Posterior vena cava (tissue), 2 donors: ENCODE measurements at regions not wholly inside any gene's neighbourhood (a gene's known extent, or its start where the extent isn't known, plus 50 kb on each side); places are given as distances from the start of the nearest gene placed in this dataset.

ENCODE experiments used
- DNase-seq: peaks from one replicate; pipeline ENCODE4 v3.0.0-alpha.2; 2020; ENCODE audit warnings: low spot score
- intact Hi-C, 2 donors: fragments of 100-400 bp; cut with DNase I; formaldehyde crosslinking; loops; one replicate each; pipeline versions ENCODE4 v1.14.1 to v1.14.2; 2022 to 2023
- donor health status: DM: yes; HTN: yes; CAD: no.
- donor health status: DM: yes; HTN: yes; CAD: no.

DNA sequence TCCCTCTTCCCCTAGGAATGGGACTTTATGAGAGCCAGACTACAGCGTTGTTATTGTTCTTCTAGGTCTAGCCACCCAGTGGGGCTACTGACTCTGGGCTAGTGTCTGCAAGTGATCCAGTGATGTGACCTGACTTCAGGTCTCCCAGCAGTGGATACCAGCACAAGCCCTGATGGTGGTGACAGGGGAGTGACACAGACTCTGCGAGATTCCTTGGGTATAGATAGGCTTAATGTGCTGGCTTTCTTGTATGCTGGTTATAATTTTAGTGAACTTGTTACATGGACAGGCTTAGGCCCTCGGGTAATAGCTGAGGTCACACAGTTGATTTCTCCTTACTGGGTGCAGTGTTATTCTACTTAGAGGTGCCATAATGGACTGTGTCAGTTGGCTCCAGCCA is 106.9 kb downstream of the TBC1D30 start:
- intact Hi-C loops, result no loop called here
- DNase-seq, result no peak

DNA sequence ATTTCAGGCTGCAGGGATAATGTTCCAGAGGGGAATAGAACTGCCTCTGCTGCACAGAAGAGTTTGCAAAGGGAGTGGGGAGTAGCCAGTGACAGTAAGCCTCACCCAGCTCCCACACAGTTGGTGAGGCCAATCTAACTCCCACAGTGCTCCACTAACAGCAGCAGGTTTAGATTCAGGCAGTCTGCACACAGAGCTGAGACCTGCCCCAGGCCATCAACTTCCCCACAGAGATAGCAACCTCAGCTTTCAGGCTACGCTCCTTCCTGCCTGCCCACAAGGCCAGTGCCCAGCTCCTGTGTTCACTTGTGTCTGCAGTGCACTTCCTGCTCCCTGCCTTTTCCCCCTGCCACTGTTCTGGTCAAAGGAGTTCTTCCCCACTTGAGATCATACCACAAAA is 107.5 kb downstream of the TBC1D30 start:
- intact Hi-C loops, result no loop called here
- no peak for DNase-seq

DNA sequence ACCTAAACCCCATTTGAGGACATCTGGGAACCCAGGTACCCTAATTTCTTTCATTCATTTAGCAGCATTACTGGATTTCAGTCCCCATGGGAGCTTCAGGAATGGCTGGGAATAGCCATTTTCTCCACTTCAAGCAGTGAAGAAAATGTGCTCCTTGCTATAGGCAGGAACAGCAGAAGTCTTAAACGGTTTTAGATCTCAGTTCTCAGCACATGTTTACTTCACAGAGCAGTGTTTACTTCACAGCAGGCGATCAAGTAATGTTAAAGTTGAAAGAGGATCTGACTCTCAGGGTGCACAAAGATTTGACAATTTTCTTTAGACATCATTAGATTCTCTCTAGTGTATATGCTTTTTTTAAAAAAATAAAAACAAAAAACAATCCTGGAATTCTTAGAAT is 109.3 kb downstream of the TBC1D30 start:
- intact Hi-C loops, result no loop called here
- no peak for DNase-seq

DNA sequence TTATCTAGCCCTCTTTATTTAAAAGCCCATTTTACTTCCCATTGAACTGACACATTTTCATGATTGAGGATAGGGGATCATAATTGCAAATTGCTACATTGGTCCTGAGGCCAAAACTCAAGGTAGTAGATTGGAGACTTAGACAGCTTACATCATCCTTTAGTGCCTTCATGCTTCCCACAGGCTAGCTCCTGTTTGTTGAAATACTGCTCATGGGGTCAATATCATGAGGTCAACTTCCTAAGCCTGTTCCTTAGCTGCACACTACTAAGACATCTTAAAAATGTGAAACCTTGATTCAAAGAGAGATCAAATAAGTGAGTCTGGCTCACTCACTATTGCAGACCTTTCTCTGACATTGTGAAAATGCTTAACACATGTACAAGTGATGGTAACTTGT is 113.0 kb downstream of the TBC1D30 start:
- intact Hi-C loops, result no loop called here
- DNase-seq, result no peak

DNA sequence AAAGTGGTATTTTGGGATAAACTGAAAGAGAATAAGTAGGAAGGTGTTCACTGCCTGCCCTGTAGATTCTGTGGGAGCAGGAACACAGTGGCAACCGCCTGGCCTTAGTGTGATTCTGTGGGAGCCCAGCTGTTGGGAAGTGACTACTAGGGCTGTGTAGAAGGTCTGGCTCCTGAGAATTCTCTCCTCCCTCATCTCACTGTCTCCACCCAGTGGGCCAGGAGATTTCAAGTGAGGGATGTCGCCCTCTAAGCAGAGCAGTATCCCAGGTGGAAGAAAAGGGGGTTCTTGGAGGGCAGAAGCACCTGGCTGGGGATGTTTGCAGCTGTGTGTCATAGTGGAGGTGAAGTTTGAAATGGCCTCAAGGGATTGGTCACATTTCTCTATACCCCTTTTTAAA is 113.7 kb downstream of the TBC1D30 start:
- DNase-seq, result no peak
- intact Hi-C loops, result no loop called here

GRCh38 chr12:64943686-64944085 is 119.2 kb downstream of the TBC1D30 start:
- DNase-seq, result no peak
- intact Hi-C loops, result no loop called here

DNA sequence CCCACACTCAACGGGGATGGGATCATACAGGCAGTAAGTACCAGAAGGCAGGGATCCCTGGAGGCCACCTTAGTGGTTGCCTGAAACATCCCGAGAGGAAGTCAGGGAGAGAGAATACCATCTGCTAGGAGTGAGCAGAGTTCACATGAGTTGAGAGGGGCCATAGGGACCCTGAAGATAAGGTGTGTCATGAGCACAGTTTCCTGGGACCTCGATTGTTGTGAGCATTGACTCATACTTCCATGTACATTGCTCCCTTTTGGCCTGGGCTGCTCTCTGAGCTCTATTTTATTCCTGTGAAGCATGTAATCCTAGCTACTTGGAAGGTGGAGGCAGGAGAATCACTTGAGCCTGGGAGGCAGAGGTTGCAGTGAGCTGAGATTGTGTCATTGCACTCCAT is 120.5 kb downstream of the TBC1D30 start:
- intact Hi-C loops, result no loop called here
- DNase-seq, result no peak

GRCh38 chr12:64946132-64946829 is 121.8 kb downstream of the TBC1D30 start:
- intact Hi-C loops, result no loop called here
- DNase-seq, result peak; percentile 81

DNA sequence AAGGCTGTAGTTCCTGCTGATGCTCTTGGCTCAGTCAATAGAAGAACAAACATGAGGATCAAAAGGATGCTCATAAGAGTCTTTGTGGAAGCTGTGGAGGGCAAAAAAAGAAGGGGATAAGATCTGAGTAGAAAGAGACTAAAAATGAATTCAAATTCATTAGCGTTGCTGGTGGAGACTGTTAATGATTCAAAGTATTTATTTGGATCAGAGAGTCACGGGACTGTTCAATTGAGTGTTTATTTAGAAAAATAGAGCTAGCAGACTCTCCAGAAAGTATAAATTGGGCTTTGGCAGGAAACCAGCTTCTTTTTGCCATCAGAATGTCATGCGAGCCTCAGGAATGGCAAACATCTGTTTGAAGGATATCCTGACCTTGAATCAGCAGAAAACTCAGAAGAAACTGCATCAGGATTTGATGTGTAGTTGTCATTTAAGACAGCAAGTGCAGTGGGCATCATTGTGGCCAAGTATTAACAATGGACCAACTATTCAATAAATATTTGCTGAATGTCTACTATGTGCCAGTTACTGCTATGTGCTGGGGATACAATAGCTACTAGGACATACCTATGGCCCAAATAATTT is 126.4 kb downstream of the TBC1D30 start:
- no peak for DNase-seq
- intact Hi-C loops, result no loop called here

- no peak for DNase-seq
- intact Hi-C loops, result no loop called here
Measured at GRCh38 chr12:64951944-64952343, 127.5 kb downstream of the TBC1D30 start.

GRCh38 chr12:64955746-64956145 is 131.3 kb downstream of the TBC1D30 start:
- DNase-seq, result no peak
- intact Hi-C loops, result no loop called here

- intact Hi-C loops, result no loop called here
- no peak for DNase-seq
Measured at GRCh38 chr12:64965920-64966319, 141.5 kb downstream of the TBC1D30 start.

DNA sequence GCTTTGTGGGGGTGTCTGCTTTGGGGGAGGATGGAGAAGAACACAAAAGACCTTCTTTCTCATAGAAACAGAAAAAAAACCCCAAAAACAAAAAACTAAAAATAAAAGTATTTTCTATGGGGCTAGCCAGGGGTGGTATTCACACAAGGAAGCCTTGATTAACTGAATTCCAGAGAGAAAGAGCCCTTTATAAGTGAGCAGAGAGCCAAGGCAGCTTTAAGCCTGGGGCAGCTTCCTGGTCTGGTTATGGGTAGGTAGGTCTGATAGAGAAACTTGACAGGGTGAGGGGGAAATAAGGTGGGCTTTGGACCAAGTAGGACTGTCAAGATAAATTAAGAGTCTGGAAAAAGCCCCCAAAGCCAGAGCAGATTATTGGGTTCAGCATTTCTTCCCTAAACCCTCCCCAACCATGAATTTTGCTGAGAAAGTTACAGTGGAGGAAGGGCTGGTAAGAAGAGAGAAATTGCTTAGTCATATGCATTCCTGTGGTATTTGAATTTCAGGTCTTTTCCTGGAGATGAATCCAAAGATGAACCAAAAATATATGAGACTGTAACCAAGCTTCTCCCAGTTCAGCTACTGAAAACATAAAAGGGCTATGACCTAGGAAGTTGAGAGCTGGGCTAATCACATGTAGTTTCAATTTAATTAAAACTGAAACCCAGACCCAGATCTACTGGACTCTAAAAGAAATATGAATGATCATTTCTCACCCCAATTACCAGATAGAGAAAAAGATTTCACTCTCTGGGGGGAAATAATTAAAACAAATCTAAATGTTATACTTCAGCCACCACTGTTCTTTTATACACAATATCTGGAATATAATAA is 144.8 kb downstream of the TBC1D30 start:
- intact Hi-C loops, result no loop called here
- no peak for DNase-seq

GRCh38 chr12:64976131-64976530 is 145.0 kb downstream of the WIF1 start:
- no peak for DNase-seq
- intact Hi-C loops, result no loop called here

DNA sequence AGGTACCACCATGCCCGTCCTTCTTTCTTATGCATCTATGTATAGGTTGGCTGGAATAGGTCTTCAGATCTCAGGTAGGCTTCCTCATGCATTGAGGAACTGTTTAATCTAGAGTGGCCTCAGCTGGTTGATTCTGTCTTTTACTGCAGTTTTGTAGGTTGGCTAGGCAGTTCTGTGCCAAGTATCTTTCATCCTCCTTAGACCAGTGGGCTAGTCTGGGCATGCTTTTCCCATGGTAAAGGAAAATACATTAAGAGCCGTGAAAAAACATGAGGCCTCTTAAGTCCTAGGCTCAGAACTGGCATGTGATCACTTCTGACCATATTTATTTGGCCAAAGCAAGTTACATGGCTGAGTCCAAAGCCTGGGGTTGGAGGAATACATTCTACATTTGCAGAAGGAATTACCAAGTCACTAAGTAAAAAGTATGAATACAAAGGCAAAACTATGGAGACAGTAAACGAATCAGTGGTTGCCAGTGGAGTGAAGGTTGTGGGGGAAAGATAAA is 137.3 kb downstream of the WIF1 start:
- intact Hi-C loops, result no loop called here
- DNase-seq, result no peak

DNA sequence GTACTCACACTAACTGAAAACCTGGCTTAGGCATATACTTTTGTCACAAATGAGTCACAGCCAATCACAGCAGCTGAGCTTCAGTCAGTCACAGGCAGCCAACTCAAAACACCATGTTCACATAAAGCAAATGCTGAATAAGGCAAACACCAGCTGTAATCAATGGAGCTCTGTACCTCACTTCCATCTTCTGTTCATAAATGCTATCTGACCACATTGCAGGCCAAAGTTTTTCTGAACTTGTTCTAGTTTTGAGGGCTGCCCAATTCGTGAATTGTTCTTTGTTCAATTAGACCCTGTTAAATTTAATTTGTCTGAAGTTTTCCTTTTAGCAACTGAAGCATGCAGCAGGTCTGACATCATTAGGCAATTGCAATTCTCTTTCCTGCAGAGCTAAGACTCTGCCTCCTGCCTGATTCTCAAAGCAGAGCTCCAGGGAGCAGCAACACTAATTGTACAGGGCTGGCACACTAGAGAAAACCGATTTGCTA is 129.9 kb downstream of the WIF1 start:
- DNase-seq, result no peak
- intact Hi-C loops, result no loop called here

DNA sequence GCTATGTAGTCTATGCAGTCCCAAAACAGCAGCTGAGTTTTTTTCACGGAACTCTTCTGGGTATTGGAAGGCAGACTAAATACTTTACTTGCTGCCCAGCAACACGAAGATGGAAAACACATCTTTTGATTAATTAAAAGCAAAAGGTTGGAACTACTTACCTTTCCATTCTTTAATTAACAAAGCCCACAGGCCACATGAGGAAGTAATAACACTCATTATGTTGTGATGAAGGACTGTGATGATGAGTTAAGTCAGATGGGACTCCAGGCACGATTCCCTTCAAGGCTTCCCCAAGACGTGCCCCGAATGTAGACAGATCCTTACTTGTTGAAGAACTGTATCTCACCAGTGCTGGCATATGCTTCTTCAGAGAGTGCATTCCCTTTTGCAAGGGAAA is 129.0 kb downstream of the WIF1 start:
- DNase-seq, result no peak
- intact Hi-C loops, result no loop called here

- intact Hi-C loops, result no loop called here
Measured at GRCh38 chr12:64992641-64993040, 128.5 kb downstream of the WIF1 start.

DNA sequence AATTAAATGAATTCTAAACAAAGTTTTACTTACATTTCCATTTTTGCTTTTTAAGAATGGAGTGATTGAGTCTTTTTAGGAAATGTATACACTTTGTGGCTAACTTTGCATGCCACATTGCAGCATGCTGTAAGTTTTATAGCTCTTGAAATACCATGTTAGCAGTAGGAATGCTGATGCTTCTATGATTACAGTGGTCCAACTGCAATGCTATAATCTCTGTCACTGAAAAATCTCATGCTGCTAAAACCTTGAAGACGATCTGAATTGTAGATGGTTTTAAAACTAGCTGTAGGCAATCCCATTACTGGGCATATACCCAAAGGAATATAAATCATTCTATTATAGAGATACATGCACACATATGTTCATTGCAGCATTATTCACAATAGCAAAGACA is 127.6 kb downstream of the WIF1 start:
- intact Hi-C loops, result no loop called here
- no peak for DNase-seq

More at GRCh38 chr12:64992641-64993040, 128.5 kb downstream of the WIF1 start:
- no peak for DNase-seq

GRCh38 chr12:64995816-64996215 is 125.3 kb downstream of the WIF1 start:
- no peak for DNase-seq
- intact Hi-C loops, result no loop called here
